A673 (cell line): ENCODE measurements at regions not wholly inside any gene's neighbourhood (a gene's known extent, or its start where the extent isn't known, plus 50 kb on each side); places are given as distances from the start of the nearest gene placed in this dataset.

Experiments used
- BruUV-seq: library from RNA; stranded (reverse); fragments of 400-500 nt; replicated peaks from 2 replicates; lab custom pipeline; 2021; lab: Mats Ljungman, UMichigan
- CTCF ChIA-PET: fragments of 300-600 bp; sonication (Branson Sonifier 250); formaldehyde crosslinking; loops from one replicate; lab custom pipeline; 2022; ENCODE audit warnings: antibody characterized with exemption; lab: Charles Lee
- POLR2A ChIA-PET: fragments of 300-600 bp; sonication (Branson Sonifier 250); formaldehyde crosslinking; loops from one replicate; lab custom pipeline; 2022; ENCODE audit warnings: antibody characterized with exemption; ENCODE audit not compliant: low non-redundant PET; lab: Charles Lee
- DNase-seq: peaks from one replicate; pipeline ENCODE4 v3.0.0-alpha.2; 2015; ENCODE audit warnings: low spot score
- H3K27ac ChIP-seq: fragments of 200-600 bp; sonication (generic); 2 replicates; pipeline ENCODE4 v1.5.1; 2016; ENCODE audit warnings: mixed run types, low read depth, mild to moderate bottlenecking, mixed read lengths, antibody characterized with exemption, low read length; ENCODE audit not compliant: poor library complexity, severe bottlenecking
- H3K27me3 ChIP-seq: fragments of 200-600 bp; sonication (generic); replicated peaks from 2 replicates; pipeline ENCODE4 v1.6.1; 2017; ENCODE audit warnings: mixed run types, low read depth, mild to moderate bottlenecking, mixed read lengths, antibody characterized with exemption, low read length; ENCODE audit not compliant: insufficient read depth, poor library complexity
- H3K36me3 ChIP-seq: fragments of 200-600 bp; sonication (generic); 2 replicates; pipeline ENCODE4 v1.6.1; 2016; ENCODE audit warnings: mixed run types, mild to moderate bottlenecking, mixed read lengths, antibody characterized with exemption, low read length; ENCODE audit not compliant: insufficient read depth, poor library complexity, severe bottlenecking
- H3K4me1 ChIP-seq: fragments of 200-600 bp; sonication (generic); 2 replicates; pipeline ENCODE4 v1.6.1; 2017; ENCODE audit warnings: mixed run types, mild to moderate bottlenecking, mixed read lengths, antibody characterized with exemption, low read length; ENCODE audit not compliant: insufficient read depth, poor library complexity, severe bottlenecking
- H3K4me3 ChIP-seq: fragments of 200-600 bp; sonication (generic); 2 replicates; pipeline ENCODE4 v1.5.1; 2016; ENCODE audit warnings: low read depth, mixed run types, mild to moderate bottlenecking, mixed read lengths, low read length; ENCODE audit not compliant: poor library complexity, severe bottlenecking
- H3K9me3 ChIP-seq: fragments of 200-600 bp; sonication (generic); 2 replicates; pipeline ENCODE4 v1.6.1; 2016; ENCODE audit warnings: mixed run types, low read depth, mild to moderate bottlenecking, mixed read lengths, antibody characterized with exemption, low read length; ENCODE audit not compliant: poor library complexity, severe bottlenecking
- CTCF ChIP-seq: fragments of 300-800, 200-600 bp; sonication (generic); conservative IDR thresholded peaks from 2 replicates; pipeline ENCODE4 v1.5.1; 2017; ENCODE audit warnings: low read depth, mild to moderate bottlenecking, antibody characterized with exemption, low read length, moderate library complexity, mixed read lengths
- EZH2 ChIP-seq: fragments of 200-600 bp; sonication (generic); IDR thresholded peaks from 2 replicates; pipeline ENCODE4 v1.6.1; 2017; ENCODE audit warnings: borderline replicate concordance, low read depth, mild to moderate bottlenecking, mixed read lengths, antibody characterized with exemption, low read length; ENCODE audit not compliant: poor library complexity, severe bottlenecking
- intact Hi-C: fragments of 100-400 bp; cut with micrococcal nuclease; formaldehyde crosslinking; loops from one replicate; pipeline ENCODE4 v1.10.0; 2022; ENCODE audit not compliant: unreplicated experiment

- DNase-seq = no peak
- no peaks in the 10 kb centered on the region for H3K36me3 ChIP-seq
- H3K9me3 ChIP-seq = no peaks in the 10 kb centered on the region
- no peak overlapping the region for H3K4me3 ChIP-seq
- POLR2A ChIA-PET = no interaction called here
- TF ChIP-seq CTCF = no peak
- TF ChIP-seq EZH2 = no peak
- no TSS peak for BruUV-seq
- CTCF ChIA-PET = no interaction called here
- intact Hi-C loops = no loop called here
- H3K27me3 ChIP-seq = no peaks in the 10 kb centered on the region
- no peaks in the 10 kb centered on the region for H3K4me1 ChIP-seq
- no peak overlapping the region for H3K27ac ChIP-seq
These were observed 526.6 kb upstream of the MARCKS start for GRCh38 chr6:113330636-113330946.

GRCh38 chr6:113331021-113331420 is 526.1 kb upstream of the MARCKS start:
- Histone ChIP-seq H3K27ac (no peak overlapping the region), H3K9me3 (no peaks in the 10 kb centered on the region), H3K36me3 (no peaks in the 10 kb centered on the region), H3K4me1 (no peaks in the 10 kb centered on the region), H3K4me3 (no peak overlapping the region), H3K27me3 (no peaks in the 10 kb centered on the region)
- intact Hi-C loops = no loop called here
- ChIA-PET POLR2A (no interaction called here), CTCF (no interaction called here)
- no TSS peak for BruUV-seq
- no peak for TF ChIP-seq EZH2
- no peak for TF ChIP-seq CTCF
- DNase-seq = no peak

GRCh38 chr6:113338644-113339043 is 518.5 kb upstream of the MARCKS start:
- no peaks in the 10 kb centered on the region for H3K27me3 ChIP-seq
- BruUV-seq = no TSS peak
- no peak overlapping the region for H3K4me3 ChIP-seq
- no peak overlapping the region for H3K27ac ChIP-seq
- ChIA-PET POLR2A (no interaction called here), CTCF (no interaction called here)
- H3K9me3 ChIP-seq = no peaks in the 10 kb centered on the region
- no peak for DNase-seq
- no peaks in the 10 kb centered on the region for H3K4me1 ChIP-seq
- TF ChIP-seq EZH2 = no peak
- no peak for TF ChIP-seq CTCF
- H3K36me3 ChIP-seq = no peaks in the 10 kb centered on the region
- intact Hi-C loops = no loop called here
